ENCODE measurements at regions not wholly inside any gene's neighbourhood (a gene's known extent, or its start where the extent isn't known, plus 50 kb on each side); places are given as distances from the start of the nearest gene placed in this dataset.

GRCh38 chr6:40744835-40745234, 157.7 kb upstream of the LRFN2 start:
- no peak overlapping the region for H3K4me3 Mint-ChIP-seq
- no peak overlapping the region for H3K27ac Mint-ChIP-seq
- H3K36me3 Mint-ChIP-seq: no peaks in the 10 kb centered on the region
- no peak for TF ChIP-seq CTCF (IDR thresholded peaks at IDR 0.05; ENCODE audit: unreplicated experiment)
- DNase-seq (ENCODE audit: low spot score in 2 of 2, unreplicated experiment in 2 of 2): no peak
- H3K4me1 Mint-ChIP-seq: no peaks in the 10 kb centered on the region
- no peaks in the 10 kb centered on the region for H3K9me3 Mint-ChIP-seq
- H3K27me3 Mint-ChIP-seq (ENCODE audit: low read depth): peaks cover 50% of the 10 kb centered on the region

- TF ChIP-seq CTCF (IDR thresholded peaks at IDR 0.05; ENCODE audit: unreplicated experiment): no peak
- Mint-ChIP-seq H3K27ac (no peak overlapping the region), H3K4me1 (no peaks in the 10 kb centered on the region), H3K36me3 (no peaks in the 10 kb centered on the region), H3K9me3 (no peaks in the 10 kb centered on the region), H3K27me3 (ENCODE audit: low read depth) (peaks cover 43% of the 10 kb centered on the region), H3K4me3 (no peak overlapping the region)
- DNase-seq (ENCODE audit: low spot score in 2 of 2, unreplicated experiment in 2 of 2): no peak
Measured at GRCh38 chr6:40743690-40744446, 156.7 kb upstream of the LRFN2 start.

- Mint-ChIP-seq H3K9me3 (no peaks in the 10 kb centered on the region), H3K27me3 (ENCODE audit: low read depth) (peaks cover 39% of the 10 kb centered on the region)
Measured at GRCh38 chr6:40743226-40743625, 156.1 kb upstream of the LRFN2 start.

GRCh38 chr6:40740518-40740917, 153.4 kb upstream of the LRFN2 start:
- Mint-ChIP-seq H3K36me3 (no peaks in the 10 kb centered on the region), H3K4me1 (no peaks in the 10 kb centered on the region), H3K4me3 (no peak overlapping the region), H3K9me3 (no peaks in the 10 kb centered on the region), H3K27me3 (ENCODE audit: low read depth) (peaks cover 25% of the 10 kb centered on the region), H3K27ac (no peak overlapping the region)
- TF ChIP-seq CTCF (IDR thresholded peaks at IDR 0.05; ENCODE audit: unreplicated experiment): no peak
- no peak for DNase-seq (ENCODE audit: low spot score in 2 of 2, unreplicated experiment in 2 of 2)

More at GRCh38 chr6:40743226-40743625, 156.1 kb upstream of the LRFN2 start:
- H3K4me1 Mint-ChIP-seq: no peaks in the 10 kb centered on the region
- no peaks in the 10 kb centered on the region for H3K36me3 Mint-ChIP-seq
- no peak for DNase-seq (ENCODE audit: low spot score in 2 of 2, unreplicated experiment in 2 of 2)
- no peak overlapping the region for H3K4me3 Mint-ChIP-seq
- TF ChIP-seq CTCF (IDR thresholded peaks at IDR 0.05; ENCODE audit: unreplicated experiment): no peak
- no peak overlapping the region for H3K27ac Mint-ChIP-seq

GRCh38 chr6:40738551-40739193, 151.5 kb upstream of the LRFN2 start:
- Mint-ChIP-seq H3K27me3 (ENCODE audit: low read depth) (peaks cover 24% of the 10 kb centered on the region), H3K27ac (no peak overlapping the region), H3K4me3 (no peak overlapping the region), H3K36me3 (no peaks in the 10 kb centered on the region), H3K9me3 (no peaks in the 10 kb centered on the region), H3K4me1 (peaks cover 7% of the 10 kb centered on the region)
- no peak for DNase-seq (ENCODE audit: low spot score in 2 of 2, unreplicated experiment in 2 of 2)
- TF ChIP-seq CTCF (IDR thresholded peaks at IDR 0.05; ENCODE audit: unreplicated experiment): no peak
